Endothelial cell of umbilical vein (primary cell): ENCODE measurements at regions not wholly inside any gene's neighbourhood (a gene's known extent, or its start where the extent isn't known, plus 50 kb on each side); places are given as distances from the start of the nearest gene placed in this dataset.

Experiments used
- BruUV-seq: library from RNA; stranded (reverse); fragments of 400-500 nt; replicated peaks from 2 replicates; lab custom pipeline; 2021; lab: Mats Ljungman, UMichigan
- CTCF ChIA-PET: fragments of 300-600, 350-600 bp; sonication (Branson Sonifier 250); formaldehyde crosslinking; loops from one replicate; lab custom pipeline; 2021; ENCODE audit warnings: antibody characterized with exemption, inconsistent platforms; lab: Charles Lee
- POLR2A ChIA-PET: fragments of 300-600, 350-600 bp; sonication (Branson Sonifier 250); formaldehyde crosslinking; loops from one replicate; lab custom pipeline; 2021; ENCODE audit warnings: antibody characterized with exemption, inconsistent platforms; lab: Charles Lee
- DNase-seq: peaks from one replicate; pipeline ENCODE4 v3.0.0-alpha.2; 2011; ENCODE audit warnings: low read depth, low spot score
- FAIRE-seq: peaks from 2 replicates; lab custom pipeline; 2011; peaks lifted over from hg19 to GRCh38; lab: Jason Lieb, UNC
- H2AFZ ChIP-seq: 2 replicates; pipeline ENCODE4 v1.6.0; 2012; ENCODE audit warnings: low read depth, low read length, control low read depth, inconsistent platforms
- H3K27ac ChIP-seq: 2 replicates; pipeline ENCODE4 v1.5.1; 2011; ENCODE audit warnings: low read depth, mild to moderate bottlenecking, control low read depth, low read length, moderate library complexity; ENCODE audit not compliant: insufficient read depth
- H3K27me3 ChIP-seq, 2 experiments: 2 replicates each; pipeline versions ENCODE4 v1.6.0 to v1.6.1; 2011; ENCODE audit warnings: low read length in 2 of 2, mixed read lengths in 1 of 2; ENCODE audit not compliant: control insufficient read depth in 2 of 2, insufficient read depth in 2 of 2
- H3K36me3 ChIP-seq, 2 experiments: 2 replicates in 1 of 2; 3 replicates in 1 of 2; pipeline ENCODE4 v1.5.1; 2011; ENCODE audit warnings: low read length in 2 of 2, mild to moderate bottlenecking in 1 of 2, moderate library complexity in 1 of 2; ENCODE audit not compliant: control insufficient read depth in 2 of 2, insufficient read depth in 2 of 2; ENCODE audit errors: extremely low read depth in 1 of 2
- H3K4me1 ChIP-seq: 3 replicates; pipeline ENCODE4 v1.5.1; 2011; ENCODE audit warnings: mild to moderate bottlenecking, low read length; ENCODE audit not compliant: control insufficient read depth, insufficient read depth; ENCODE audit errors: extremely low read depth
- H3K4me2 ChIP-seq: 2 replicates; pipeline ENCODE4 v1.6.1; 2011; ENCODE audit warnings: low read length, control low read depth, mixed read lengths; ENCODE audit not compliant: insufficient read depth
- H3K4me3 ChIP-seq, 3 experiments: fragments of 200-600 bp in 1 of 3; sonication (generic), shearing (Covaris generic) in 1 of 3; replicated peaks in 1 of 3; 2 replicates each; pipeline ENCODE4 v1.5.1; 2011 to 2016; ENCODE audit warnings: control low read depth in 3 of 3, low read length in 3 of 3, mild to moderate bottlenecking in 2 of 3, inconsistent platforms in 1 of 3, low read depth in 1 of 3, moderate library complexity in 1 of 3; ENCODE audit not compliant: insufficient read depth in 1 of 3
- H3K79me2 ChIP-seq: 2 replicates; pipeline ENCODE4 v1.6.0; 2012; ENCODE audit warnings: low read length, inconsistent platforms; ENCODE audit not compliant: control insufficient read depth, insufficient read depth
- H3K9ac ChIP-seq: replicated peaks from 2 replicates; pipeline ENCODE3; 2011; ENCODE audit warnings: low read length, control low read depth; ENCODE audit not compliant: insufficient read depth; ENCODE audit errors: extremely low read depth
- H3K9me1 ChIP-seq: replicated peaks from 3 replicates; pipeline ENCODE4 v1.6.0; 2011; ENCODE audit warnings: mild to moderate bottlenecking, low read length; ENCODE audit not compliant: control insufficient read depth, insufficient read depth; ENCODE audit errors: extremely low read depth
- H3K9me3 ChIP-seq: replicated peaks from 2 replicates; pipeline ENCODE4 v1.5.1; 2012; ENCODE audit warnings: low read length, inconsistent platforms; ENCODE audit not compliant: control insufficient read depth, insufficient read depth
- H4K20me1 ChIP-seq: replicated peaks from 2 replicates; pipeline ENCODE3; 2011; ENCODE audit warnings: mild to moderate bottlenecking, low read length; ENCODE audit not compliant: control insufficient read depth, insufficient read depth; ENCODE audit errors: extremely low read depth
- EZH2 ChIP-seq: IDR thresholded peaks from 2 replicates; pipeline ENCODE4 v1.6.1; 2012; ENCODE audit warnings: borderline replicate concordance, low read depth, mild to moderate bottlenecking, moderate library complexity, low read length, inconsistent platforms; ENCODE audit not compliant: severe bottlenecking
- GATA2 ChIP-seq: IDR thresholded peaks from 2 replicates; pipeline ENCODE4 v1.7.0; 2011; ENCODE audit warnings: low read depth, mild to moderate bottlenecking, moderate library complexity, mixed read lengths, low read length; ENCODE audit not compliant: insufficient read length, insufficient read depth
- POLR2A ChIP-seq: IDR thresholded peaks from 2 replicates; pipeline ENCODE4 v1.6.1; 2012; ENCODE audit warnings: low read depth, mild to moderate bottlenecking, control low read depth, low read length
- dilution Hi-C: fragments of 300-500 bp; cut with MboI; formaldehyde crosslinking; loops from one replicate; pipeline ENCODE4 v1.15.0; 2019; ENCODE audit warnings: low sequenced_read_pairs; ENCODE audit not compliant: extremely low pct_ligation_motif_present
- intact Hi-C: fragments of 100-400 bp; cut with micrococcal nuclease; formaldehyde crosslinking; loops from one replicate; pipeline ENCODE4 v1.10.0; 2022

- no TSS peak for BruUV-seq
- no peak overlapping the region for H3K4me3 ChIP-seq
- ChIA-PET CTCF (no interaction called here), POLR2A (no interaction called here)
- H3K27me3 ChIP-seq: no peaks in the 10 kb centered on the region
- no peak for TF ChIP-seq EZH2
- H3K4me1 ChIP-seq: no peaks in the 10 kb centered on the region
- intact Hi-C loops: no loop called here
- no peaks in the 10 kb centered on the region for H3K79me2 ChIP-seq
- H3K9me1 ChIP-seq: no peaks in the 10 kb centered on the region
- H3K36me3 ChIP-seq: no peaks in the 10 kb centered on the region
- no peak overlapping the region for H2AFZ ChIP-seq
- H3K4me2 ChIP-seq: no peak overlapping the region
- DNase-seq (no peak), FAIRE-seq (no peak)
- H3K9ac ChIP-seq: no peak overlapping the region
- dilution Hi-C loops: no loop called here
- H4K20me1 ChIP-seq: no peaks in the 10 kb centered on the region
- H3K9me3 ChIP-seq: no peaks in the 10 kb centered on the region
- H3K27ac ChIP-seq: no peak overlapping the region
Observed at GRCh38 chr2:58904095-58904494, 663.0 kb upstream of the FANCL start.

- POLR2A ChIA-PET: no interaction called here
- no peaks in the 10 kb centered on the region for H4K20me1 ChIP-seq
- no peak for DNase-seq
- H3K27ac ChIP-seq: no peak overlapping the region
- no TSS peak for BruUV-seq
- FAIRE-seq: no peak
- H2AFZ ChIP-seq: no peak overlapping the region
- TF ChIP-seq POLR2A (no peak), GATA2 (no peak)
- H3K9me1 ChIP-seq: no peaks in the 10 kb centered on the region
- no peak overlapping the region for H3K4me3 ChIP-seq
- CTCF ChIA-PET: no interaction called here
- H3K79me2 ChIP-seq: no peaks in the 10 kb centered on the region
- H3K9ac ChIP-seq: no peak overlapping the region
- no peaks in the 10 kb centered on the region for H3K36me3 ChIP-seq
- H3K4me1 ChIP-seq: no peaks in the 10 kb centered on the region
- H3K4me2 ChIP-seq: no peak overlapping the region
- dilution Hi-C loops: no loop called here
- H3K27me3 ChIP-seq: no peaks in the 10 kb centered on the region
- intact Hi-C loops: no loop called here
- no peaks in the 10 kb centered on the region for H3K9me3 ChIP-seq
Observed at GRCh38 chr2:58903427-58903826, 662.3 kb upstream of the FANCL start.
